GM10266 (cell line): ENCODE measurements at regions not wholly inside any gene's neighbourhood (a gene's known extent, or its start where the extent isn't known, plus 50 kb on each side); places are given as distances from the start of the nearest gene placed in this dataset.
A peak's percentile ranks its signal among the peaks of the same experiment; 100 is the strongest.

Source experiments
- DNase-seq: peaks from one replicate; pipeline ENCODE4 v3.0.0; 2012; ENCODE audit errors: extremely low spot score
- CTCF ChIP-seq: IDR thresholded peaks from 2 replicates; pipeline ENCODE4 v1.5.1; 2012; ENCODE audit warnings: mild to moderate bottlenecking, low read depth; ENCODE audit not compliant: control insufficient read depth, insufficient read depth; ENCODE audit errors: missing control alignments

- peak; percentile 6 for DNase-seq
- no peak for TF ChIP-seq CTCF
These were observed 68.4 kb downstream of the ANXA1 start for GRCh38 chr9:73219985-73220626.

GRCh38 chr9:73223594-73223993 is 71.9 kb downstream of the ANXA1 start:
- TF ChIP-seq CTCF = no peak
- no peak for DNase-seq

- no peak for TF ChIP-seq CTCF
- no peak for DNase-seq
These were observed 77.9 kb downstream of the ANXA1 start for GRCh38 chr9:73229543-73229942.

- TF ChIP-seq CTCF = no peak
- no peak for DNase-seq
These were observed 78.6 kb downstream of the ANXA1 start for GRCh38 chr9:73230251-73230650.

- TF ChIP-seq CTCF = no peak
- no peak for DNase-seq
These were observed 79.5 kb downstream of the ANXA1 start for GRCh38 chr9:73231203-73231602.

GRCh38 chr9:73233359-73234007 is 81.8 kb downstream of the ANXA1 start:
- no peak for TF ChIP-seq CTCF
- DNase-seq = no peak

- DNase-seq = no peak
- TF ChIP-seq CTCF = no peak
These were observed 82.3 kb downstream of the ANXA1 start for GRCh38 chr9:73234008-73234360.
